IgD-negative memory B cell (primary cell): ENCODE measurements at regions not wholly inside any gene's neighbourhood (a gene's known extent, or its start where the extent isn't known, plus 50 kb on each side); places are given as distances from the start of the nearest gene placed in this dataset.

Experiments used
- H3K27ac Mint-ChIP-seq, 3 donors: one replicate each; pipeline ENCODE4 v1.8.0; 2020 to 2022; ENCODE audit warnings: mild to moderate bottlenecking in 3 of 3, mixed read lengths in 3 of 3, moderate library complexity in 1 of 3
- H3K27me3 Mint-ChIP-seq: one replicate; pipeline ENCODE4 v1.8.0; 2021; ENCODE audit warnings: mixed read lengths
- H3K36me3 Mint-ChIP-seq: one replicate; pipeline ENCODE4 v1.8.0; 2020; ENCODE audit warnings: mild to moderate bottlenecking, mixed read lengths
- H3K4me1 Mint-ChIP-seq, 3 donors: one replicate each; pipeline ENCODE4 v1.8.0; 2020 to 2022; ENCODE audit warnings: mixed read lengths in 3 of 3, mild to moderate bottlenecking in 1 of 3
- H3K4me3 Mint-ChIP-seq, 4 donors: one replicate each; pipeline ENCODE4 v1.8.0; 2020 to 2022; ENCODE audit warnings: mild to moderate bottlenecking in 4 of 4, mixed read lengths in 4 of 4, moderate library complexity in 3 of 4
- H3K9me3 Mint-ChIP-seq, 3 donors: one replicate each; pipeline ENCODE4 v1.8.0; 2020 to 2021; ENCODE audit warnings: mixed read lengths in 3 of 3, mild to moderate bottlenecking in 1 of 3

GRCh38 chr6:108781419-108782100 lies 66.7 kb upstream of the ARMC2 start:
- H3K36me3 Mint-ChIP-seq, result peaks cover under 1% of the 10 kb centered on the region
- H3K4me1 Mint-ChIP-seq, result peaks cover 14 to 25% (median 20%) of the 10 kb centered on the region in 3 donors
- peak overlapping the region in 3 of 4 donors; percentile 76 to 92 (median 79) for H3K4me3 Mint-ChIP-seq
- no peaks in the 10 kb centered on the region for H3K9me3 Mint-ChIP-seq
- H3K27me3 Mint-ChIP-seq, result peaks cover 16% of the 10 kb centered on the region
- H3K27ac Mint-ChIP-seq, result no peak overlapping the region

GRCh38 chr6:108782179-108783041 lies 65.8 kb upstream of the ARMC2 start:
- Mint-ChIP-seq H3K4me3 (peak overlapping the region in 3 of 4 donors; percentile 76 to 92 (median 91)), H3K4me1 (peaks cover 14 to 25% (median 20%) of the 10 kb centered on the region in 3 donors), H3K27me3 (peaks cover 16% of the 10 kb centered on the region), H3K27ac (peak overlapping the region in 1 of 3 donors; percentile 5), H3K9me3 (no peaks in the 10 kb centered on the region), H3K36me3 (peaks cover 2% of the 10 kb centered on the region)

- H3K27me3 Mint-ChIP-seq, result peaks cover 15% of the 10 kb centered on the region
- peaks cover 0 to 3% (median 2%) of the 10 kb centered on the region in 3 donors for H3K9me3 Mint-ChIP-seq
- peaks cover 2% of the 10 kb centered on the region for H3K36me3 Mint-ChIP-seq
- peak overlapping the region in 1 of 3 donors; percentile 12 for H3K27ac Mint-ChIP-seq
- peaks cover 0 to 10% (median 4%) of the 10 kb centered on the region in 3 donors for H3K4me1 Mint-ChIP-seq
- no peak overlapping the region for H3K4me3 Mint-ChIP-seq
Measured at GRCh38 chr6:108785653-108786052, 62.6 kb upstream of the ARMC2 start.

DNA sequence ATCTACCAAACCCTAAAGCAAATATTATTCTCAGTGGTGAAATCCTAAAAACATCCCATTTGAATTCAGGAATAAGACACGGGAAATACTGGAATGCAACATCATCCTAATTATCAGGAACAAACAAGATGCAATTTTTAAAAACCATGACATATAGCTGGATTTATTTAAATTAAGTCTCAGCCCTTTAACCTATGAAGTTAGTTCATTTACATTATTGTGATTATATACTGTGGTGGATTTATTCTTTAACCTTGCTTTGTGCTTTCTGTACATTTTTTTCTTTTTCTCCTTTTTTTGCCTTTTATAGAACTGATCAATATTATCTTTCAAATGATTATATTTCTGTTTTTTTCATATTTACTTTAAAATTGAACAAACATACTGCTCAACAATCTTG lies 59.8 kb upstream of the ARMC2 start:
- Mint-ChIP-seq H3K36me3 (peaks cover 2% of the 10 kb centered on the region), H3K4me1 (no peaks in the 10 kb centered on the region), H3K27me3 (peaks cover 8% of the 10 kb centered on the region), H3K4me3 (no peak overlapping the region), H3K9me3 (peaks cover 0 to 3% (median 2%) of the 10 kb centered on the region in 3 donors), H3K27ac (no peak overlapping the region)

- peaks cover 6% of the 10 kb centered on the region for H3K27me3 Mint-ChIP-seq
- no peak overlapping the region for H3K27ac Mint-ChIP-seq
- no peaks in the 10 kb centered on the region for H3K4me1 Mint-ChIP-seq
- peaks cover 2% of the 10 kb centered on the region for H3K36me3 Mint-ChIP-seq
- peaks cover 0 to 3% (median 2%) of the 10 kb centered on the region in 3 donors for H3K9me3 Mint-ChIP-seq
- no peak overlapping the region for H3K4me3 Mint-ChIP-seq
Measured at GRCh38 chr6:108789475-108789874, 58.7 kb upstream of the ARMC2 start.

DNA sequence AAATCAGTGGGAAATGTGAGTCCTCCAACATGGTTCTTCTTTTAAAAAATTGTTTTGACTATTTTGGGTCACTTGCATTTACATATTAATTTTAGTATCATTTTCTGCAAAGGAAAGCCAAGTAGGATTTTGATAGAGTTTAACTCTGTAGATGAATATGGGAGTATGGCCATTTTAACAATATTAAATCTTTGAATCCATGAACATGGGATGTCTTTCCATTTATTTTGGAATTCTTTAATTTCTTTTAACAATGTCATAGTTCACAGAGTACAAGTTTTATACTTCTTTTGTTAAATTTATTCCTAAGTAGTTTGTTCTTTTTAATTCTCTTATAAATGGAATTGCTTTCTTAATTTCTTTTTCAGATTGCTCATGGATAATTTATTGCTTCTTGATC lies 56.5 kb upstream of the ARMC2 start:
- Mint-ChIP-seq H3K27me3 (peaks cover 2% of the 10 kb centered on the region), H3K36me3 (no peaks in the 10 kb centered on the region), H3K27ac (no peak overlapping the region), H3K9me3 (peaks cover 0 to 3% (median 2%) of the 10 kb centered on the region in 3 donors), H3K4me3 (no peak overlapping the region), H3K4me1 (peaks cover 0 to 3% (median 3%) of the 10 kb centered on the region in 3 donors)

- Mint-ChIP-seq H3K36me3 (no peaks in the 10 kb centered on the region), H3K27ac (no peak overlapping the region), H3K9me3 (peaks cover 0 to 3% (median 2%) of the 10 kb centered on the region in 3 donors), H3K4me1 (peaks cover 4 to 8% (median 8%) of the 10 kb centered on the region in 3 donors), H3K4me3 (no peak overlapping the region), H3K27me3 (peaks cover 2% of the 10 kb centered on the region)
Measured at GRCh38 chr6:108793516-108794251, 54.5 kb upstream of the ARMC2 start.

DNA sequence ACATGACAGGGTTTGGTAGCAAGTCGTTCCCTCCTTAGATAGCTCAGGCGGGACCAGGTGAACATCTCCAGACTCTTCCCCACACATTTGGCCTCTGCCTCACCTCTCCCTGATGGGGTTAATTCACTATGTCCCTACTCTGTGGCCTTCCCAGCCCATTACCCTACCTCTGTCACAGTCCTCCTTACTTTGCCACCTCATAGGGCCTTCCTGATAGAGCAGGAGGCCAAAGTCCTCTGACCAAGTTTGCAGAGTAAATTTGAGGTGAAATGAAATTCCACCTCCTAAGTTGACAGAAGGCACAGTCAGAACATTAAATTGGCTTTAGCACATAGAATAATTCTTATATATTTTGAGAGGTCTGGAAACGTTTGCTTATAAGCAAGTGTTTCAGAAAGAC lies 53.1 kb upstream of the ARMC2 start:
- peaks cover 5 to 10% (median 9%) of the 10 kb centered on the region in 3 donors for H3K4me1 Mint-ChIP-seq
- no peaks in the 10 kb centered on the region for H3K9me3 Mint-ChIP-seq
- H3K4me3 Mint-ChIP-seq, result no peak overlapping the region
- H3K27ac Mint-ChIP-seq, result no peak overlapping the region
- H3K27me3 Mint-ChIP-seq, result peaks cover 2% of the 10 kb centered on the region
- H3K36me3 Mint-ChIP-seq, result no peaks in the 10 kb centered on the region

- Mint-ChIP-seq H3K27me3 (peaks cover 2% of the 10 kb centered on the region), H3K4me1 (peaks cover 5 to 10% (median 9%) of the 10 kb centered on the region in 3 donors), H3K27ac (no peak overlapping the region), H3K4me3 (peak overlapping the region in 1 of 4 donors; percentile 18), H3K36me3 (no peaks in the 10 kb centered on the region), H3K9me3 (no peaks in the 10 kb centered on the region)
Measured at GRCh38 chr6:108795814-108796213, 52.4 kb upstream of the ARMC2 start.

- Mint-ChIP-seq H3K4me1 (peaks cover 5 to 13% (median 9%) of the 10 kb centered on the region in 3 donors), H3K36me3 (no peaks in the 10 kb centered on the region), H3K27ac (no peak overlapping the region), H3K27me3 (peaks cover 2% of the 10 kb centered on the region), H3K4me3 (no peak overlapping the region), H3K9me3 (no peaks in the 10 kb centered on the region)
Measured at GRCh38 chr6:108796875-108797274, 51.3 kb upstream of the ARMC2 start.

- Mint-ChIP-seq H3K4me3 (peak overlapping the region in 2 of 4 donors; percentile 56 to 78), H3K9me3 (no peaks in the 10 kb centered on the region), H3K27me3 (peaks cover 2% of the 10 kb centered on the region), H3K27ac (peak overlapping the region in 1 of 3 donors; percentile 31), H3K36me3 (no peaks in the 10 kb centered on the region), H3K4me1 (peaks cover 5 to 15% (median 9%) of the 10 kb centered on the region in 3 donors)
Measured at GRCh38 chr6:108797951-108798669, 50.1 kb upstream of the ARMC2 start.
